GM12865 (cell line): ENCODE measurements at regions not wholly inside any gene's neighbourhood (a gene's known extent, or its start where the extent isn't known, plus 50 kb on each side); places are given as distances from the start of the nearest gene placed in this dataset.

Experiments used
- DNase-seq: peaks from one replicate; pipeline ENCODE4 v3.0.0; 2010; ENCODE audit warnings: low read depth
- H3K4me3 ChIP-seq: 2 replicates; pipeline ENCODE4 v1.5.1; 2011; ENCODE audit warnings: mild to moderate bottlenecking, low read depth, low read length, control low read depth
- CTCF ChIP-seq: IDR thresholded peaks from 2 replicates; pipeline ENCODE4 v1.5.1; 2011; ENCODE audit warnings: low read length, control low read depth, low read depth, inconsistent platforms; ENCODE audit not compliant: insufficient read depth; ENCODE audit errors: missing control alignments

GRCh38 chr5:54765165-54766028 lies 220.0 kb downstream of the ESM1 start:
- no peak overlapping the region for H3K4me3 ChIP-seq
- TF ChIP-seq CTCF = no peak
- DNase-seq = no peak

- no peak for DNase-seq
- no peak for TF ChIP-seq CTCF
- H3K4me3 ChIP-seq = no peak overlapping the region
These were observed 221.0 kb downstream of the ESM1 start for GRCh38 chr5:54764102-54765090.

GRCh38 chr5:54761213-54761701 lies 224.1 kb downstream of the ESM1 start:
- TF ChIP-seq CTCF = no peak
- DNase-seq = no peak

GRCh38 chr5:54760182-54760935 lies 225.0 kb downstream of the ESM1 start:
- DNase-seq = no peak
- TF ChIP-seq CTCF = no peak
- H3K4me3 ChIP-seq = no peak overlapping the region

More at GRCh38 chr5:54761213-54761701, 224.1 kb downstream of the ESM1 start:
- no peak overlapping the region for H3K4me3 ChIP-seq

GRCh38 chr5:54758038-54758437 lies 227.4 kb downstream of the ESM1 start:
- no peak for DNase-seq
- no peak overlapping the region for H3K4me3 ChIP-seq
- TF ChIP-seq CTCF = no peak

GRCh38 chr5:54757541-54757940 lies 227.9 kb downstream of the ESM1 start:
- H3K4me3 ChIP-seq = no peak overlapping the region
- TF ChIP-seq CTCF = no peak
- no peak for DNase-seq
